HepG2 (cell line): ENCODE measurements at regions not wholly inside any gene's neighbourhood (a gene's known extent, or its start where the extent isn't known, plus 50 kb on each side); places are given as distances from the start of the nearest gene placed in this dataset.

Source experiments
- ATAC-seq: fragments of 200-7000 bp; cut with Tn5 transposase; 3 replicates; pipeline ENCODE4 v1.9.1; 2020; ENCODE audit warnings: mild to moderate bottlenecking, moderate library complexity
- BruUV-seq: library from RNA; stranded (reverse); fragments of 400-500 nt; replicated peaks from 2 replicates; lab custom pipeline; 2021; lab: Mats Ljungman, UMichigan
- CTCF ChIA-PET: fragments of 300-600 bp; formaldehyde crosslinking; extraction: SDS; loops from one replicate; lab custom pipeline; 2021; ENCODE audit warnings: low total read pairs, inconsistent platforms, low intra/inter-chr PET ratio; lab: Yijun Ruan, JAX
- POLR2A ChIA-PET: fragments of 350-600 bp; sonication (Branson Sonifier 250); formaldehyde crosslinking; loops from one replicate; lab custom pipeline; 2020; ENCODE audit warnings: antibody characterized with exemption, inconsistent platforms; lab: Yijun Ruan, JAX
- DNase-seq: peaks from one replicate; pipeline ENCODE4 v3.0.0-alpha.2; 2015; ENCODE audit warnings: low spot score
- FAIRE-seq: peaks from 3 replicates; lab custom pipeline; 2011; peaks lifted over from hg19 to GRCh38; lab: Jason Lieb, UNC
- H2AFZ ChIP-seq: one replicate; pipeline ENCODE4 v1.6.1; 2011; ENCODE audit warnings: low read length, inconsistent platforms
- H3K27ac ChIP-seq: fragments of 300-600 bp; 3 replicates; pipeline ENCODE4 v1.8.0; 2011; ENCODE audit warnings: mixed run types, mild to moderate bottlenecking, mixed read lengths, low read length, inconsistent platforms; ENCODE audit not compliant: insufficient read depth; ENCODE audit errors: extremely low read length
- H3K27me3 ChIP-seq, 2 experiments: fragments of 200-600 bp in 1 of 2; 2 replicates in 1 of 2; 3 replicates in 1 of 2; pipeline versions ENCODE4 v1.6.0 to v1.8.0; 2011; ENCODE audit warnings: low read length in 2 of 2, mild to moderate bottlenecking in 2 of 2, moderate library complexity in 2 of 2, inconsistent platforms in 1 of 2; ENCODE audit not compliant: insufficient read depth in 2 of 2, control insufficient read depth in 1 of 2
- H3K36me3 ChIP-seq, 2 experiments: fragments of 200-600 bp in 1 of 2; replicated peaks in 1 of 2; 2 replicates in 1 of 2; 3 replicates in 1 of 2; pipeline versions ENCODE4 v1.5.1 to v1.8.0; 2011; ENCODE audit warnings: low read length in 2 of 2, inconsistent platforms in 1 of 2; ENCODE audit not compliant: insufficient read depth in 2 of 2, control insufficient read depth in 1 of 2
- H3K4me1 ChIP-seq: 2 replicates; pipeline ENCODE4 v1.5.1; 2012; ENCODE audit warnings: low read length, inconsistent platforms; ENCODE audit not compliant: insufficient read depth
- H3K4me2 ChIP-seq: 2 replicates; pipeline ENCODE4 v1.6.0; 2011; ENCODE audit warnings: low read depth, low read length, inconsistent platforms
- H3K4me3 ChIP-seq, 3 experiments: fragments of 200-600 bp in 1 of 3; sonication (generic), shearing (Covaris generic) in 1 of 3; replicated peaks in 1 of 3; 2 replicates each; pipeline ENCODE4 v1.5.1; 2011 to 2016; ENCODE audit warnings: low read length in 3 of 3, inconsistent platforms in 2 of 3, low read depth in 2 of 3, mild to moderate bottlenecking in 2 of 3, control low read depth in 1 of 3, mixed read lengths in 1 of 3; ENCODE audit not compliant: insufficient read depth in 1 of 3
- H3K79me2 ChIP-seq: one replicate; pipeline ENCODE4 v1.6.1; 2011; ENCODE audit warnings: low read length, inconsistent platforms; ENCODE audit not compliant: insufficient read depth
- H3K9ac ChIP-seq: 2 replicates; pipeline ENCODE4 v1.6.0; 2011; ENCODE audit warnings: mild to moderate bottlenecking, low read depth, low read length, inconsistent platforms; ENCODE audit not compliant: insufficient read depth
- H3K9me3 ChIP-seq: 2 replicates; pipeline ENCODE4 v1.5.1; 2012; ENCODE audit warnings: mild to moderate bottlenecking, low read length
- H4K20me1 ChIP-seq: 2 replicates; pipeline ENCODE4 v1.6.0; 2011; ENCODE audit warnings: inconsistent platforms, mild to moderate bottlenecking, low read length, moderate library complexity; ENCODE audit not compliant: insufficient read depth
- CREM ChIP-seq, 2 experiments: sonication (generic) in 1 of 2; formaldehyde crosslinking in 1 of 2; IDR thresholded peaks; 2 replicates each; pipeline versions ENCODE4 v1.4.0 to v1.6.1; 2016 to 2020; ENCODE audit warnings: antibody characterized with exemption in 1 of 2, mild to moderate bottlenecking in 1 of 2, missing genetic modification reagents in 1 of 2
- HNF1A ChIP-seq, 2 experiments: sonication (generic) in 1 of 2; formaldehyde crosslinking in 1 of 2; IDR thresholded peaks; 2 replicates each; pipeline versions ENCODE4 v1.4.0 to v1.6.1; 2016 to 2020; ENCODE audit warnings: borderline replicate concordance in 1 of 2, low read depth in 1 of 2, mild to moderate bottlenecking in 1 of 2, missing genetic modification reagents in 1 of 2
- KAT7 ChIP-seq: IDR thresholded peaks from 2 replicates; pipeline ENCODE4 v1.6.1; 2018; ENCODE audit warnings: borderline replicate concordance, missing compliant biosample characterization
- NFKBIZ ChIP-seq: IDR thresholded peaks from 2 replicates; pipeline ENCODE4 v1.6.1; 2018; ENCODE audit warnings: missing genetic modification reagents, missing compliant biosample characterization
- PREB ChIP-seq: sonication (generic); formaldehyde crosslinking; IDR thresholded peaks from 2 replicates; pipeline ENCODE4 v1.4.0; 2020; ENCODE audit warnings: missing genetic modification reagents
- RBFOX2 ChIP-seq: fragments of 200-400 bp; formaldehyde crosslinking; IDR thresholded peaks from 2 replicates; pipeline ENCODE4 v1.6.1; 2017; ENCODE audit warnings: low read depth, mild to moderate bottlenecking, low read length
- RFX5 ChIP-seq: IDR thresholded peaks from 2 replicates; pipeline ENCODE4 v1.6.1; 2011; ENCODE audit warnings: low read depth, low read length, improper control_type of control experiment
- RFXAP ChIP-seq: sonication (generic); formaldehyde crosslinking; IDR thresholded peaks from 2 replicates; pipeline ENCODE4 v1.4.0; 2020; ENCODE audit warnings: missing genetic modification reagents, borderline replicate concordance
- SAP130 ChIP-seq: IDR thresholded peaks from 2 replicates; pipeline ENCODE4 v1.6.1; 2016; ENCODE audit warnings: low read depth
- ZBTB37 ChIP-seq: sonication (generic); formaldehyde crosslinking; IDR thresholded peaks from 2 replicates; pipeline ENCODE4 v1.4.0; 2020; ENCODE audit warnings: mild to moderate bottlenecking, missing genetic modification reagents
- ZBTB38 ChIP-seq: sonication (generic); formaldehyde crosslinking; IDR thresholded peaks from 2 replicates; pipeline ENCODE4 v1.5.1; 2020; ENCODE audit warnings: mild to moderate bottlenecking, missing genetic modification reagents
- ZMYM4 ChIP-seq: sonication (generic); formaldehyde crosslinking; IDR thresholded peaks from 2 replicates; pipeline ENCODE4 v1.8.1; 2023; ENCODE audit warnings: mild to moderate bottlenecking, missing genetic modification reagents
- ZNF562 ChIP-seq: sonication (generic); formaldehyde crosslinking; IDR thresholded peaks from 2 replicates; pipeline ENCODE4 v1.8.0; 2022; ENCODE audit warnings: missing genetic modification reagents, borderline replicate concordance
- ZNF788 ChIP-seq: sonication (generic); formaldehyde crosslinking; IDR thresholded peaks from 2 replicates; pipeline ENCODE4 v1.5.0; 2020; ENCODE audit warnings: mild to moderate bottlenecking, missing genetic modification reagents, borderline replicate concordance
- in situ Hi-C: cut with HindIII; loops from 2 replicates; pipeline ENCODE4 v1.10.0; 2017; ENCODE audit warnings: low pct_unique_long_range_greater_than_20kb; ENCODE audit not compliant: extremely low pct_ligation_motif_present
- intact Hi-C: fragments of 100-400 bp; cut with micrococcal nuclease; formaldehyde crosslinking; loops from one replicate; pipeline ENCODE4 v1.10.0; 2022; ENCODE audit not compliant: unreplicated experiment
- TF ChIP-seq, protein P1 (sequence below): conservative IDR thresholded peaks from 2 replicates; pipeline ENCODE4 v1.6.1; 2018; ENCODE audit warnings: missing genetic modification reagents

GRCh38 chr3:178901204-178901603, 170.4 kb downstream of the ZMAT3 start (continued):
- TF ChIP-seq, protein P1, sequence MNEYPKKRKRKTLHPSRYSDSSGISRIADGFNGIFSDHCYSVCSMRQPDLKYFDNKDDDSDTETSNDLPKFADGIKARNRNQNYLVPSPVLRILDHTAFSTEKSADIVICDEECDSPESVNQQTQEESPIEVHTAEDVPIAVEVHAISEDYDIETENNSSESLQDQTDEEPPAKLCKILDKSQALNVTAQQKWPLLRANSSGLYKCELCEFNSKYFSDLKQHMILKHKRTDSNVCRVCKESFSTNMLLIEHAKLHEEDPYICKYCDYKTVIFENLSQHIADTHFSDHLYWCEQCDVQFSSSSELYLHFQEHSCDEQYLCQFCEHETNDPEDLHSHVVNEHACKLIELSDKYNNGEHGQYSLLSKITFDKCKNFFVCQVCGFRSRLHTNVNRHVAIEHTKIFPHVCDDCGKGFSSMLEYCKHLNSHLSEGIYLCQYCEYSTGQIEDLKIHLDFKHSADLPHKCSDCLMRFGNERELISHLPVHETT: no peak
- no peak for TF ChIP-seq PREB (CRISPR knock-in tag)
- TF ChIP-seq ZBTB38 (CRISPR knock-in tag): no peak
- TF ChIP-seq RFXAP (CRISPR knock-in tag): no peak
- TF ChIP-seq ZNF788 (CRISPR knock-in tag): no peak

DNA sequence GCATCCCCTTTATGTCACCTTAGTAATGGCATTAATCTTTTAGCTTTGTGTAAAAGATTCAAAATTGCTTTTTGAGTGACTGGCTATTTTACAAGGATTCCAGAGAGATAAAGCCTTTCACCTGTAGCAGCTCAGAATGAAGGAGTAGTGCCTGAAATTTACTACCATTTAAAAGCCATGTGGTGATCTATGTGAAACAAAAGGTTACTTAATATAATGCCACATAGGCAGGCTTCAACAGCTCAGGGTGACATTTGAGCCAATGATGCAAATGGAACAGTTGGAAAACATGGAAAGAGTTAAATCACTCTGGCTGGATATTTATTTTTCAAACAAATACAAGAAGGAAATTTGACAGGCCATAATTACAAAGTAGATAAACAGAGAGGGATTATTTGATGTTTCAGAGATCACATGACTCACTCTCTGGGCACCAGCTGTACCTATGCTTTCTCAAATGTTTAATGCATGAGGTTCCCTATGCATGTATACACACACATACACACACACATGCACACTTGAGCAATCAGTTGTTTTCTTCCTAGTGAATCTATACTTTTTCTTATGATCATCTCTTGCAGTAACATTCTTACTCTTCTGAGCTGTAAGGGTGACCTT, 171.5 kb downstream of the ZMAT3 start:
- ATAC-seq: no peak
- H3K9ac ChIP-seq: no peak overlapping the region
- no peaks in the 10 kb centered on the region for H3K4me1 ChIP-seq
- H3K4me3 ChIP-seq: no peak overlapping the region
- no peak overlapping the region for H2AFZ ChIP-seq
- H3K27ac ChIP-seq: no peak overlapping the region
- intact Hi-C loops (no loop called here), in situ Hi-C loops (no loop called here)
- H3K9me3 ChIP-seq: no peaks in the 10 kb centered on the region
- H4K20me1 ChIP-seq: no peaks in the 10 kb centered on the region
- H3K4me2 ChIP-seq: no peak overlapping the region
- DNase-seq: no peak
- no peaks in the 10 kb centered on the region for H3K27me3 ChIP-seq
- no peaks in the 10 kb centered on the region for H3K79me2 ChIP-seq
- BruUV-seq: no TSS peak
- ChIA-PET CTCF (no interaction called here), POLR2A (no interaction called here)
- no peaks in the 10 kb centered on the region for H3K36me3 ChIP-seq
- no peak for FAIRE-seq
- no peak for TF ChIP-seq ZMYM4 (CRISPR knock-in tag)
- no peak for TF ChIP-seq NFKBIZ (CRISPR knock-in tag)
- no peak for TF ChIP-seq ZNF562 (CRISPR knock-in tag)
- TF ChIP-seq SAP130 (CRISPR knock-in tag): no peak
- TF ChIP-seq RBFOX2: no peak
- TF ChIP-seq CREM (IDR thresholded peaks at IDR 0.05): no peak
- no peak for TF ChIP-seq CREM (CRISPR knock-in tag; IDR thresholded peaks at IDR 0.05)
- no peak for TF ChIP-seq KAT7 (CRISPR knock-in tag)
- no peak for TF ChIP-seq HNF1A (IDR thresholded peaks at IDR 0.05; ENCODE audit: low read depth)
- no peak for TF ChIP-seq HNF1A (CRISPR knock-in tag; IDR thresholded peaks at IDR 0.05; ENCODE audit: borderline replicate concordance)
- TF ChIP-seq ZBTB37 (CRISPR knock-in tag): no peak
- TF ChIP-seq RFX5: no peak
